ENCODE measurements at regions not wholly inside any gene's neighbourhood (a gene's known extent, or its start where the extent isn't known, plus 50 kb on each side); places are given as distances from the start of the nearest gene placed in this dataset.

- H3K36me3 Mint-ChIP-seq (ENCODE audit: insufficient read depth in 1 of 3, low read depth in 3 of 3): peaks cover 0 to 8% (median 3%) of the 10 kb centered on the region in 3 experiments; a peak in 3 of 7 replicates
- no peak overlapping the region for H3K56ac ChIP-seq (ENCODE audit: insufficient read length, low read depth, low read length)
- no peak overlapping the region; a peak in 2 of 7 replicates for H3K27ac Mint-ChIP-seq
- no peak for TF ChIP-seq CTCF (conservative IDR thresholded peaks at IDR 0.05)
- peaks cover 5 to 10% of the 10 kb centered on the region in 2 experiments; a peak in 4 of 5 replicates for H3K9me3 Mint-ChIP-seq
- no peaks in the 10 kb centered on the region for H3K27me3 ChIP-seq (ENCODE audit: insufficient read depth, low read length)
- no peak overlapping the region for H3K4me2 ChIP-seq (ENCODE audit: insufficient read depth, insufficient read length, low read length)
- H4K91ac ChIP-seq (ENCODE audit: insufficient read length, low read depth, low read length): no peak overlapping the region
- H3K23ac ChIP-seq (ENCODE audit: insufficient read length, low read depth, low read length): no peak overlapping the region
- no peak overlapping the region for H3K14ac ChIP-seq (ENCODE audit: insufficient read depth, low read length)
- H2AFZ ChIP-seq (ENCODE audit: low read length): no peak overlapping the region
- H3K4me1 Mint-ChIP-seq: no peaks in the 10 kb centered on the region
- H3K27ac ChIP-seq (ENCODE audit: insufficient read length, low read depth, low read length): no peak overlapping the region
- no peaks in the 10 kb centered on the region for H3K27me3 Mint-ChIP-seq (ENCODE audit: low read depth)
- H3K4ac ChIP-seq (ENCODE audit: low read depth, low read length): no peak overlapping the region
- peaks cover 6% of the 10 kb centered on the region for H3K9me3 ChIP-seq (ENCODE audit: control insufficient read depth, low read depth, low read length)
- H3K79me1 ChIP-seq (ENCODE audit: insufficient read depth, low read depth, low read length, poor library complexity, severe bottlenecking): no peaks in the 10 kb centered on the region
- no peak overlapping the region for H2BK20ac ChIP-seq (ENCODE audit: low read depth, low read length, poor library complexity, severe bottlenecking)
- H4K20me1 ChIP-seq (ENCODE audit: control insufficient read depth, insufficient read depth, insufficient read length): no peaks in the 10 kb centered on the region
- H2BK120ac ChIP-seq (ENCODE audit: low read depth, low read length, poor library complexity, severe bottlenecking): no peak overlapping the region
- H2BK15ac ChIP-seq (ENCODE audit: low read depth, low read length): no peak overlapping the region
- H3K4me3 Mint-ChIP-seq: no peak overlapping the region
- H3K4me1 ChIP-seq (ENCODE audit: insufficient read depth, low read length): no peaks in the 10 kb centered on the region
- DNase-seq: no peak
- no peaks in the 10 kb centered on the region for H3K23me2 ChIP-seq (ENCODE audit: insufficient read length, low read depth, low read length, poor library complexity, severe bottlenecking)
- H3K9ac ChIP-seq (ENCODE audit: extremely low read depth, insufficient read length, low read length): no peak overlapping the region
- H2BK5ac ChIP-seq (ENCODE audit: insufficient read length, low read length): no peak overlapping the region
- no peak overlapping the region for H3K18ac ChIP-seq (ENCODE audit: insufficient read length, low read depth, low read length)
- H4K5ac ChIP-seq (ENCODE audit: insufficient read length, low read depth, low read length): no peak overlapping the region
- no peaks in the 10 kb centered on the region for H3K79me2 ChIP-seq (ENCODE audit: insufficient read depth, low read length)
- no peak overlapping the region for H4K8ac ChIP-seq (replicated peaks; ENCODE audit: insufficient read length, low read depth, low read length)
- no peak overlapping the region for H2AK5ac ChIP-seq (ENCODE audit: insufficient read length, low read length)
- H3T11ph ChIP-seq (ENCODE audit: low read length): no peak overlapping the region
- H2BK12ac ChIP-seq (ENCODE audit: insufficient read length, low read depth, low read length): no peak overlapping the region
These were observed 345.7 kb downstream of the NOVA1 start for GRCh38 chr14:26252176-26252575.

All from H9 (cell line).